ENCODE measurements at regions not wholly inside any gene's neighbourhood (a gene's known extent, or its start where the extent isn't known, plus 50 kb on each side); places are given as distances from the start of the nearest gene placed in this dataset.

DNA sequence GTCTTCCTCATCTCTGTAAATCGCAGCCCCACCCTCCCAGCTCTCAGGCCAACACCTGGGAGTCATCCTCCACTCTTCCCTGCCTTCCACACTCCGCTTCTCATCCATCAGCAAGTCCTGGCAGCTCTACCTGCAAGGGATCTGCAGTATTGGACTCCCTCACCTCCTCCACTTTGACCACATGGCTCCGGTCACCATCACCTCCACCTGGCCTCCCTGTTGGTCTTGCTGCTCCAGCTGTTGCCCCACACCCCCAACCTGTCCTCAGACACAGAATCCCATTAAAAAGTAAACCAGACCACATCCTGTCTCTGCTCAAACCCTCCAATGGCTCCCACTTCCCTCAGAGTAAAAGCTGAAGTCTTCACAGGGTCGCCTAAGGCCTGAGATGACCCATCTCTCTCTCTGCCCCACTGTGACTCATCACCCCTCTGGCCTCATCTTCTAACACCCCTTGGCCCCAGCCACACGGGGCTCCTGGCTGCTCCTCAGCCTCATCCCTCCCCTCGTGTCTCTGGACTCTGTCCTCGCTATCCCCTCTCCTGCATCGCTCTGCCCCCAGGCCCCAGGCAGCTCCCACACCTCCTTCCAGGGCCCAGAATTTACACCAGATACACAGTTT lies 185.1 kb upstream of the SULF2 start:
- H3K4me3 ChIP-seq (ENCODE audit: insufficient read depth in 1 of 2, low read depth in 1 of 2, low read length in 2 of 2) = no peak overlapping the region
- WGBS = 54% methylated on average over 8 of the region's 8 CpGs
- peak overlapping the region in 1 of 2 experiments; percentile 96 for H3K14ac ChIP-seq (ENCODE audit: low read length in 2 of 2)
- H2BK15ac ChIP-seq (ENCODE audit: low read depth, poor library complexity, severe bottlenecking) = no peak overlapping the region
- no peaks in the 10 kb centered on the region for H3K36me3 ChIP-seq (ENCODE audit: control insufficient read depth in 1 of 2, insufficient read depth in 2 of 2, low read depth in 1 of 2, low read length in 2 of 2)
- DNase-seq = no peak
- no peak overlapping the region for H3K4me2 ChIP-seq (ENCODE audit: low read length, poor library complexity, severe bottlenecking)
- H3K27ac ChIP-seq (ENCODE audit: low read length, poor library complexity, severe bottlenecking) = no peak overlapping the region
- H3K4ac ChIP-seq (ENCODE audit: low read depth in 1 of 2, low read length in 2 of 2) = no peak overlapping the region
- peak overlapping the region in 1 of 2 experiments; percentile 55 for H3K18ac ChIP-seq (ENCODE audit: low read depth in 1 of 2, low read length in 2 of 2)
- H3K9ac ChIP-seq (ENCODE audit: low read length) = no peak overlapping the region
- H3K23ac ChIP-seq (ENCODE audit: low read length in 2 of 2) = no peak overlapping the region
- H4K8ac ChIP-seq (ENCODE audit: low read length) = no peak overlapping the region
- no peaks in the 10 kb centered on the region for H3K9me3 ChIP-seq (ENCODE audit: control insufficient read depth, low read length)
- peaks cover 10 to 43% of the 10 kb centered on the region in 2 experiments for H3K27me3 ChIP-seq (ENCODE audit: control insufficient read depth in 1 of 2, insufficient read depth in 1 of 2, low read length in 2 of 2)
- peak overlapping the region; percentile 23 for H2AK5ac ChIP-seq (ENCODE audit: low read length, severe bottlenecking)
- no peak overlapping the region for H4K91ac ChIP-seq (ENCODE audit: low read length)
- H2BK12ac ChIP-seq (ENCODE audit: low read length in 2 of 2) = peak overlapping the region in 1 of 2 experiments; percentile 19
- no peak overlapping the region for H2BK5ac ChIP-seq (ENCODE audit: low read depth, low read length, poor library complexity, severe bottlenecking)
- H3K79me1 ChIP-seq (replicated peaks; ENCODE audit: low read length, poor library complexity, severe bottlenecking) = no peaks in the 10 kb centered on the region
- H2BK120ac ChIP-seq (ENCODE audit: low read depth, low read length) = peak overlapping the region; percentile 21
- H2AFZ ChIP-seq (ENCODE audit: low read depth, low read length) = no peak overlapping the region
- peaks cover 17% of the 10 kb centered on the region for H3K4me1 ChIP-seq (ENCODE audit: control insufficient read depth, insufficient read depth, low read depth, low read length)

DNA sequence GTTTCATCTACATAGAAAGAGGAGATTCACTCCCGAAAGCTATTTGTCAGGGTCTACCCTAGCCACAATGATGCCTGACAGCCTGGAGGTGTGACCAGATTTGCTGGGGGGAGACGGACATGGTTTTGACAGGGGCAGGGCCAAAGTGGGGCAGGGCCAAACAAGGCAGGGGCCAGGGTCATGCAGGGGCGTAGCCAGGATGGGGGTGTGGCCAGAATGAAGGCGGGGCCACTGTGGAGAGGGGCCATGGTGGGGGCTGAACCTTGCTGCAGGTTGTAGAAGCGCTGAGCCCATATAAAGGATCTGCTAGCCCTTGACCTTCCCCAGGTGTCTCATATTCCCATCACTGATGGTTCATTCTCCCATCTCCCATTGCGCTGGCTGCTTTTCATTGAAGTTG lies 184.1 kb upstream of the SULF2 start:
- Histone ChIP-seq H3K27me3 (ENCODE audit: control insufficient read depth in 1 of 2, insufficient read depth in 1 of 2, low read length in 2 of 2) (peaks cover 11 to 42% of the 10 kb centered on the region in 2 experiments), H3K18ac (ENCODE audit: low read depth in 1 of 2, low read length in 2 of 2) (no peak overlapping the region), H3K9ac (ENCODE audit: low read length) (no peak overlapping the region), H3K79me1 (replicated peaks; ENCODE audit: low read length, poor library complexity, severe bottlenecking) (no peaks in the 10 kb centered on the region), H3K14ac (ENCODE audit: low read length in 2 of 2) (no peak overlapping the region), H2AK5ac (ENCODE audit: low read length, severe bottlenecking) (no peak overlapping the region), H3K36me3 (ENCODE audit: control insufficient read depth in 1 of 2, insufficient read depth in 2 of 2, low read depth in 1 of 2, low read length in 2 of 2) (no peaks in the 10 kb centered on the region), H4K91ac (ENCODE audit: low read length) (no peak overlapping the region), H3K4me2 (ENCODE audit: low read length, poor library complexity, severe bottlenecking) (no peak overlapping the region), H4K8ac (ENCODE audit: low read length) (no peak overlapping the region), H3K27ac (ENCODE audit: low read length, poor library complexity, severe bottlenecking) (no peak overlapping the region), H3K4ac (ENCODE audit: low read depth in 1 of 2, low read length in 2 of 2) (no peak overlapping the region), H3K4me3 (ENCODE audit: insufficient read depth in 1 of 2, low read depth in 1 of 2, low read length in 2 of 2) (no peak overlapping the region), H2BK12ac (ENCODE audit: low read length in 2 of 2) (no peak overlapping the region), H2AFZ (ENCODE audit: low read depth, low read length) (no peak overlapping the region), H2BK120ac (ENCODE audit: low read depth, low read length) (no peak overlapping the region), H2BK5ac (ENCODE audit: low read depth, low read length, poor library complexity, severe bottlenecking) (no peak overlapping the region), H3K9me3 (ENCODE audit: control insufficient read depth, low read length) (no peaks in the 10 kb centered on the region), H3K23ac (ENCODE audit: low read length in 2 of 2) (no peak overlapping the region), H2BK15ac (ENCODE audit: low read depth, poor library complexity, severe bottlenecking) (no peak overlapping the region), H3K4me1 (ENCODE audit: control insufficient read depth, insufficient read depth, low read depth, low read length) (peaks cover 17% of the 10 kb centered on the region)
- 93% methylated on average over 6 of the region's 6 CpGs for WGBS
- no peak for DNase-seq

DNA sequence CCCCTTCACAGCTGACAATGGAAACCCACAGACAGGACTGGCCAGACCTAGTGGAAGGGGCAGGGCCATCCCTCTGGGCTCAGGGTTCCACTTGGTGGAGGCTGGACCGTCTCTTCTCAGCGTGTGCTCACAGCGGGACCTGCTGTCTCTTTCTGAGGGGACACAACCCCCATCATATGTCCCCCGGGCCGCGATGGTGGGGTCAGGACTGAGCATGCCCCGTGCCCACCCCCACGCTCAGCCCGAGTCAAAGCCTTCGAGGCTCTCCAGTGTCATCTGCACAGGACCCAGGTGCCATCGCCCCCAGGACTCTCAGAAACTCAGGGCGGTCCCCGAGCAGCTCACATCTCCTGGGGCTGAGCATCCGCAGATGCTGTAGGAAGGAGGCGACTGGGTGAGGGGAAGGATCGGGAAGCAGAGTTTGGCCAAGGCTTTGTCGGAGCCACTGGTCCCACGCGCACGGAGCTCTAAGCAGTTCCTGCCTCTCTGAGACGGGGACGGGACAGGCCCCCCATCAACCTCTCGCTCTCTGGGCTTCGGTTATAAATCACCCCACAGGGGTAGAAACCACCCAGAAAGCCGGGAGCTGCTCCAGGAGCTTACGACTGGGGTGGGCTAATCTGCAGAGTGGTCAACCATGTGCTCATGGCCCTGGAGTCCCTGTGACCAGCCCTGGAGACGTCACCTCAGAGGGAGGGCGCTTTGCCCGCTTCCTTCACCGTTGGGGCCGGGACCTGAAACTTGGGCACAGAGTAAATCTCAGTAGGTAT lies 183.4 kb upstream of the SULF2 start:
- Histone ChIP-seq H3K4me1 (ENCODE audit: control insufficient read depth, insufficient read depth, low read depth, low read length) (peaks cover 17% of the 10 kb centered on the region), H2BK15ac (ENCODE audit: low read depth, poor library complexity, severe bottlenecking) (no peak overlapping the region), H2AFZ (ENCODE audit: low read depth, low read length) (no peak overlapping the region), H3K4me3 (ENCODE audit: insufficient read depth in 1 of 2, low read depth in 1 of 2, low read length in 2 of 2) (no peak overlapping the region), H3K4ac (ENCODE audit: low read depth in 1 of 2, low read length in 2 of 2) (no peak overlapping the region), H3K14ac (ENCODE audit: low read length in 2 of 2) (no peak overlapping the region), H2AK5ac (ENCODE audit: low read length, severe bottlenecking) (no peak overlapping the region), H3K9ac (ENCODE audit: low read length) (no peak overlapping the region), H4K91ac (ENCODE audit: low read length) (no peak overlapping the region), H2BK12ac (ENCODE audit: low read length in 2 of 2) (no peak overlapping the region), H2BK120ac (ENCODE audit: low read depth, low read length) (no peak overlapping the region), H3K36me3 (ENCODE audit: control insufficient read depth in 1 of 2, insufficient read depth in 2 of 2, low read depth in 1 of 2, low read length in 2 of 2) (no peaks in the 10 kb centered on the region), H3K27me3 (ENCODE audit: control insufficient read depth in 1 of 2, insufficient read depth in 1 of 2, low read length in 2 of 2) (peaks cover 11 to 42% of the 10 kb centered on the region in 2 experiments), H3K4me2 (ENCODE audit: low read length, poor library complexity, severe bottlenecking) (no peak overlapping the region), H3K9me3 (ENCODE audit: control insufficient read depth, low read length) (no peaks in the 10 kb centered on the region), H3K23ac (ENCODE audit: low read length in 2 of 2) (no peak overlapping the region), H4K8ac (ENCODE audit: low read length) (no peak overlapping the region), H3K27ac (ENCODE audit: low read length, poor library complexity, severe bottlenecking) (no peak overlapping the region), H3K18ac (ENCODE audit: low read depth in 1 of 2, low read length in 2 of 2) (no peak overlapping the region), H3K79me1 (replicated peaks; ENCODE audit: low read length, poor library complexity, severe bottlenecking) (no peaks in the 10 kb centered on the region), H2BK5ac (ENCODE audit: low read depth, low read length, poor library complexity, severe bottlenecking) (no peak overlapping the region)
- no peak for DNase-seq
- 92% methylated on average over 31 of the region's 31 CpGs for WGBS

DNA sequence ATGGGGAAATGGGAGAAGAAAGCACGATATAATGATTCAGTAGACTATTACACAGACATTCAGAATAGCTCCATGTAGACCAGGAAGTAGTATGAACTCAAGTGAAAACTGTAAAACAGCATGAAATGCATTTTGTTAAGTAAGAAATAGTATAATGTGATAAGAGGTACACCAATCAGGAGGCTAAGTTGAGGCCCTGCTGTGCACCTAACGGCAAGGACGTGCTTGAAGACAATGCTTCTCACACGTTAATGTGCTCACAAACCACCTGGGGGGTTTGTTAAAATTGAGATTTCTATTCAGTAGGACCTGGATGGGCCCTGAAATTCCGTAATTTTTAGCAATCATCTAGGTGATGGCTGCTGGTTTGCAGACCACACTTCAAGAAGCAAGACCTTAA lies 178.9 kb upstream of the SULF2 start:
- WGBS = 87% methylated on average over 3 of the region's 5 CpGs
- H3K4me2 ChIP-seq (ENCODE audit: low read length, poor library complexity, severe bottlenecking) = no peak overlapping the region
- H3K14ac ChIP-seq (ENCODE audit: low read length in 2 of 2) = no peak overlapping the region
- H3K27me3 ChIP-seq (ENCODE audit: control insufficient read depth in 1 of 2, insufficient read depth in 1 of 2, low read length in 2 of 2) = peaks cover 24 to 57% of the 10 kb centered on the region in 2 experiments
- DNase-seq = no peak
- H3K27ac ChIP-seq (ENCODE audit: low read length, poor library complexity, severe bottlenecking) = no peak overlapping the region
- H2BK120ac ChIP-seq (ENCODE audit: low read depth, low read length) = no peak overlapping the region
- H4K91ac ChIP-seq (ENCODE audit: low read length) = no peak overlapping the region
- no peak overlapping the region for H3K23ac ChIP-seq (ENCODE audit: low read length in 2 of 2)
- no peak overlapping the region for H2BK12ac ChIP-seq (ENCODE audit: low read length in 2 of 2)
- H2AFZ ChIP-seq (ENCODE audit: low read depth, low read length) = no peak overlapping the region
- no peaks in the 10 kb centered on the region for H3K36me3 ChIP-seq (ENCODE audit: control insufficient read depth in 1 of 2, insufficient read depth in 2 of 2, low read depth in 1 of 2, low read length in 2 of 2)
- H2BK5ac ChIP-seq (ENCODE audit: low read depth, low read length, poor library complexity, severe bottlenecking) = no peak overlapping the region
- no peak overlapping the region for H3K4ac ChIP-seq (ENCODE audit: low read depth in 1 of 2, low read length in 2 of 2)
- no peak overlapping the region for H3K4me3 ChIP-seq (ENCODE audit: insufficient read depth in 1 of 2, low read depth in 1 of 2, low read length in 2 of 2)
- no peak overlapping the region for H2AK5ac ChIP-seq (ENCODE audit: low read length, severe bottlenecking)
- no peak overlapping the region for H2BK15ac ChIP-seq (ENCODE audit: low read depth, poor library complexity, severe bottlenecking)
- H3K4me1 ChIP-seq (ENCODE audit: control insufficient read depth, insufficient read depth, low read depth, low read length) = peaks cover 1% of the 10 kb centered on the region
- H3K79me1 ChIP-seq (replicated peaks; ENCODE audit: low read length, poor library complexity, severe bottlenecking) = no peaks in the 10 kb centered on the region
- no peak overlapping the region for H3K18ac ChIP-seq (ENCODE audit: low read depth in 1 of 2, low read length in 2 of 2)
- H3K9me3 ChIP-seq (ENCODE audit: control insufficient read depth, low read length) = no peaks in the 10 kb centered on the region
- no peak overlapping the region for H3K9ac ChIP-seq (ENCODE audit: low read length)
- H4K8ac ChIP-seq (ENCODE audit: low read length) = no peak overlapping the region
